ENCODE measurements at regions not wholly inside any gene's neighbourhood (a gene's known extent, or its start where the extent isn't known, plus 50 kb on each side); places are given as distances from the start of the nearest gene placed in this dataset.

GRCh38 chr6:132235596-132236280, 165.5 kb downstream of the MOXD1 start:
- no peak overlapping the region for H2BK20ac ChIP-seq (ENCODE audit: low read length)
- no peaks in the 10 kb centered on the region; a peak in 1 of 7 replicates for H3K27me3 ChIP-seq (replicated peaks in 1 of 4; ENCODE audit: control insufficient read depth in 3 of 4, extremely low read depth in 1 of 4, insufficient read depth in 3 of 4, low read length in 3 of 4)
- H2AK5ac ChIP-seq (ENCODE audit: low read depth, low read length), result no peak overlapping the region
- no peak overlapping the region for H3K4me3 ChIP-seq (ENCODE audit: extremely low read depth in 1 of 4, insufficient read depth in 2 of 4, low read depth in 3 of 4, low read length in 4 of 4)
- WGBS, 2 experiments (ENCODE audit: extremely low coverage in 1 of 2, insufficient coverage in 1 of 2, insufficient read length in 1 of 2, insufficient replicate concordance in 2 of 2, low coverage in 1 of 2, low lambda C conversion rate in 2 of 2, missing lambda C conversion rate in 1 of 2), result 88% methylated on average over 2 of the region's 2 CpGs; no CpG with 5 or more reads in 1 of the 2 experiments
- H3K14ac ChIP-seq (ENCODE audit: insufficient read length), result no peak overlapping the region
- no peak overlapping the region for H2BK12ac ChIP-seq (ENCODE audit: low read depth, low read length)
- no peak overlapping the region for H2AFZ ChIP-seq (ENCODE audit: low read length)
- no peak overlapping the region for H2BK5ac ChIP-seq (ENCODE audit: low read depth, low read length)
- CTCF ChIA-PET (ENCODE audit: partially characterized antibody), result interaction anchor here (0.9 to 1.3 kb wide), 2 partner anchors 11 to 24 kb away, joined by 3 read pairs; no protein-coding TSS in a partner anchor
- H2BK15ac ChIP-seq (ENCODE audit: low read length), result no peak overlapping the region
- no peaks in the 10 kb centered on the region for H3K79me2 ChIP-seq (ENCODE audit: control insufficient read depth in 1 of 2, insufficient read depth in 2 of 2, low read length in 2 of 2)
- H3K4ac ChIP-seq (replicated peaks; ENCODE audit: insufficient read length, low read depth, low read length), result no peak overlapping the region
- H3K18ac ChIP-seq (ENCODE audit: extremely low read depth, low read length), result no peak overlapping the region
- H3K79me1 ChIP-seq (ENCODE audit: low read depth, low read length), result no peaks in the 10 kb centered on the region
- FAIRE-seq (no peak), DNase-seq (ENCODE audit: low read depth in 1 of 2, low spot score in 2 of 2) (no peak)
- no peaks in the 10 kb centered on the region for H3K9me3 ChIP-seq (ENCODE audit: insufficient read depth in 2 of 2, low read depth in 1 of 2, low read length in 1 of 2)
- no peaks in the 10 kb centered on the region for H3K36me3 ChIP-seq (ENCODE audit: control insufficient read depth in 2 of 4, insufficient read depth in 4 of 4, low read length in 3 of 4)
- no peak overlapping the region for H3K4me2 ChIP-seq (ENCODE audit: insufficient read depth in 1 of 2, low read depth in 2 of 2, low read length in 2 of 2)
- H3K23me2 ChIP-seq (ENCODE audit: low read depth, low read length), result no peaks in the 10 kb centered on the region
- H3K23ac ChIP-seq (ENCODE audit: insufficient read length), result no peak overlapping the region
- H3K9ac ChIP-seq (replicated peaks in 1 of 4; ENCODE audit: extremely low read depth in 1 of 4, low read depth in 3 of 4, low read length in 3 of 4), result no peak overlapping the region
- no peak overlapping the region for H3K56ac ChIP-seq (replicated peaks; ENCODE audit: insufficient read length, low read depth, low read length)
- H4K20me1 ChIP-seq (replicated peaks in 1 of 2; ENCODE audit: control insufficient read depth in 1 of 2, insufficient read depth in 2 of 2, low read length in 2 of 2), result no peaks in the 10 kb centered on the region
- H4K5ac ChIP-seq (ENCODE audit: insufficient read length, low read depth, low read length), result no peak overlapping the region
- no peak overlapping the region for H4K8ac ChIP-seq (ENCODE audit: extremely low read depth, insufficient read depth, low read length)
- H2BK120ac ChIP-seq (replicated peaks; ENCODE audit: low read depth, low read length), result no peak overlapping the region
- POLR2A ChIA-PET (ENCODE audit: partially characterized antibody), result no interaction called here
- no peak overlapping the region for H4K91ac ChIP-seq (replicated peaks; ENCODE audit: insufficient read length, low read length)
- peaks cover 0 to 6% (median 2%) of the 10 kb centered on the region in 4 experiments; a peak in 2 of 7 replicates for H3K4me1 ChIP-seq (replicated peaks in 1 of 4; ENCODE audit: control insufficient read depth in 3 of 4, insufficient read depth in 4 of 4, low read length in 3 of 4)
- TF ChIP-seq CREB1 (IDR thresholded peaks at IDR 0.05), result no peak
- TF ChIP-seq KDM4A (IDR thresholded peaks at IDR 0.05; ENCODE audit: low read depth, low read length, severe bottlenecking), result no peak
- no peak for TF ChIP-seq MAX (IDR thresholded peaks at IDR 0.05)
- TF ChIP-seq HDAC2 (IDR thresholded peaks at IDR 0.05; ENCODE audit: borderline replicate concordance in 1 of 2, low read depth in 2 of 2, low read length in 2 of 2), result no peak
- no peak for TF ChIP-seq JUN (IDR thresholded peaks at IDR 0.05; ENCODE audit: low read depth, low read length)
- no peak for TF ChIP-seq NRF1 (IDR thresholded peaks at IDR 0.05; ENCODE audit: low read depth, low read length)
- TF ChIP-seq SIN3A (conservative IDR thresholded peaks at IDR 0.05 in 1 of 2, IDR thresholded peaks at IDR 0.05 in 1 of 2; ENCODE audit: low read depth in 1 of 2, low read length in 2 of 2), result no peak
- no peak for TF ChIP-seq EGR1 (IDR thresholded peaks at IDR 0.05; ENCODE audit: borderline replicate concordance, low read depth, low read length)
- TF ChIP-seq USF2 (IDR thresholded peaks at IDR 0.05; ENCODE audit: low read length), result no peak
- no peak overlapping the region for H3K27ac ChIP-seq (ENCODE audit: low read depth, low read length)

All from H1 (cell line).